Bone marrow (tissue), 2 donors: ENCODE measurements at regions not wholly inside any gene's neighbourhood (a gene's known extent, or its start where the extent isn't known, plus 50 kb on each side); places are given as distances from the start of the nearest gene placed in this dataset.

Experiments used
- DNase-seq, 2 donors: peaks; one replicate each; lab custom pipeline; 2025; lab: John Stamatoyannopoulos, UW

DNA sequence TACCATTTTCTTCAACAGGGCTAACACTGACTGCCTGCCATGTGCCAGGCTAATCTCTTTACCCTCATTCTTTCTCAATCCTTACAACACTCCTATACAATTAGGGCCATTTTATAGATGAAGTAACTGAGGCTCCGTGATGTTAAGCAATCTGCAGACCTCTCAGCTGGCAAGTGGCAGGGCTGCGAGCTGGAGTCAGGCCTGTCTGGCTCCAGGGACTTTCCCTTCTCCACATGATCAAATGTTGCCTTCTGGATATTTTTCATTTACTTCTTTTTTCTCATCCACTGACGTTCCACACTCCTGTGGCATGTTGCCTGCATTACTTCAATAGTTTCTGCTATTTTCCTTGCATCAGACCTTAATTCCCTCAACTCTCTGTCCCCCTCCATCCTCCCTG, 55.2 kb upstream of the TAGAP start:
- DNase-seq, result no peak

GRCh38 chr6:159099276-159099675, 54.5 kb upstream of the TAGAP start:
- DNase-seq, result no peak

- DNase-seq, result peak in 1 of 2 donors; percentile 14
These were observed 53.9 kb upstream of the TAGAP start for GRCh38 chr6:159098636-159099106.

- DNase-seq, result no peak
These were observed 52.5 kb upstream of the TAGAP start for GRCh38 chr6:159097256-159097655.

- DNase-seq, result no peak
These were observed 50.8 kb upstream of the TAGAP start for GRCh38 chr6:159095616-159096015.

DNA sequence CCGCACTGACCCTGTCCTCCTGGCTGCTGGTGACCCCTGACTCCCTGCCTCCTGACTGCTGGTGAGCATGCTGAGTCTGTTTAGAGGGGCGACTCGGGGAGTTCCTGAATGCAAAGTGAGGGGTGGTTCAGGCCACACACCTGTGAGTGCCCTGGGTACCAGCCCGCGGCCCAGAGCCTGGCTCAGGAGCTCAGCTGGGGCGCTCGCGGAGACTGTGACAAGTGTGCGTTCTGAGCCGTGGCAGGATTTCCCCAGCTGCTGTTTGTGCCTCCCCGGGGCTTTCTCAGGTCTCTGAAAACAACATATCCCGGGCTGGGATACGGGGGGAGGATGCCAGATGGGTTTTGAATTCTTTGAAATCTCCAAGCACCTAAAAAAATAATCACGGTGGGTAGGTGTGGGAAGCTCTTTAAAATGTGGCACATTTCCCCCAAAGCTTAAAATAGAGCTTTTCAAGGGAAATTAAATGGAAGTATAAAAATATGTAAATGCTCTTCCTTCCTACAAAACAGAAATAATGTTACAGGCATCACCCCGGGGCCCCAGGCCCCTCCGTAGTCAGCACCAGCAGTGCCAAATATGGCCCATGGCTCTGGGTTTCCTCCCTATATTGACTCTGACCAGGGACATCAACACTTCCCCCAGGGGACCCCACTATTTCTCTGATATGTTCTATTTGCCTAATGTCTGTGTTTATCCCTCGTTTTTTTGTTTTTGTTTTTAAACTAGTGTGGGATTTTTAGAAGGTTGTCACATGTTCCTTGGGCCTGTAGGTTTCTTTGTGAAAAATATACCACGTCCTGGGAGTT, 49.9 kb upstream of the TAGAP start:
- DNase-seq, result no peak
